Amygdala (tissue), 56 donors: ENCODE measurements at regions not wholly inside any gene's neighbourhood (a gene's known extent, or its start where the extent isn't known, plus 50 kb on each side); places are given as distances from the start of the nearest gene placed in this dataset.

Source experiments
- DNase-seq, 56 donors: peaks; one replicate each; lab custom pipeline; 2025; lab: John Stamatoyannopoulos, UW

- DNase-seq, result no peak
These were observed 63.9 kb upstream of the VLDLR start for GRCh38 chr9:2557693-2558092.

- peak in 29 of 56 donors; percentile 1 to 56 (median 14) for DNase-seq
These were observed 62.1 kb upstream of the VLDLR start for GRCh38 chr9:2559192-2560152.

- DNase-seq, result no peak
These were observed 61.4 kb upstream of the VLDLR start for GRCh38 chr9:2560180-2560579.

GRCh38 chr9:2565676-2566340 lies 55.8 kb upstream of the VLDLR start:
- no peak for DNase-seq

GRCh38 chr9:2567922-2568321 lies 53.7 kb upstream of the VLDLR start:
- DNase-seq, result no peak

GRCh38 chr9:2568689-2569088 lies 52.9 kb upstream of the VLDLR start:
- no peak for DNase-seq

- DNase-seq, result peak in 8 of 56 donors; percentile 1 to 19 (median 8)
These were observed 50.7 kb upstream of the VLDLR start for GRCh38 chr9:2570615-2571479.
